Panc1 (cell line): ENCODE measurements at regions not wholly inside any gene's neighbourhood (a gene's known extent, or its start where the extent isn't known, plus 50 kb on each side); places are given as distances from the start of the nearest gene placed in this dataset.

Experiments used
- CTCF ChIP-seq: fragments of 450-650 bp; IDR thresholded peaks from 2 replicates; pipeline ENCODE4 v1.5.1; 2017; ENCODE audit warnings: mild to moderate bottlenecking
- TCF7L2 ChIP-seq: IDR thresholded peaks from 2 replicates; pipeline ENCODE4 v1.6.1; 2011; ENCODE audit warnings: mild to moderate bottlenecking, low read depth, low read length, inconsistent platforms

GRCh38 chr14:54038724-54039123 is 82.1 kb upstream of the BMP4 start:
- TF ChIP-seq CTCF (no peak), TCF7L2 (no peak)
